ENCODE measurements at regions not wholly inside any gene's neighbourhood (a gene's known extent, or its start where the extent isn't known, plus 50 kb on each side); places are given as distances from the start of the nearest gene placed in this dataset.

DNA sequence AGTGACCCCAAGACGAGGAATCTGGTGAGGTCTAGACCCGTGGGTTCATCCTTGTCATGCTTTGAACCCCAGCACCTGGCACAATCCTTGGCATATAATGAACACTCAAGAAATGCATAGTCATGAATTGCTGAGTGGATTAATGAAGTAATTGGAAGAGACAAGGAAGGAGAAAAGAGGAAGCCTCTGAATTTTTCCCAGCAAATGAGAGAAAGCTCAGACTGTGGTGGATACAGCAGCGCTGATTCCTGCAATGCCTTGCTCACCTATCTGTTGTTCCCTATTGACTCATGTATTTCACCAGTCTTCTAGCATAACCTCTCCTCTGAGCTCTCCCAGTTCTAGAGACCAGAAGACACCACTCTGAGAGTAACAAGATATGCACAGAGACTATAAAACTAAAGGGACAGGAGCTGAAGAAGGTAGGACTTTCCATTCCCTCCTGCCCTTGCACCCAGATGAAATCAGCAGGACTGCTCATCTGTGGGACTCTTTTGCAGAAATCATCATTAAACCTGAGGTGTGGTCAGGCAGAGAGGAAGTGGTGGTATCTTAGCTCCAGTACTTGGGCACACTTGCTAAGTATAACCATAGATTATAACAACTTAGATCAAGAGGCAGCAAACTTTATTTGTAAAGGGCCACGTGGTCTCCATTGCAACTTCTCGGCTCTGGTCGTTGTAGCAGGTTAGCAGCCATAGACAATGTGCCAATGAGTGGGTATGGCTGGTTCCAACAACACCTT, 102.8 kb downstream of the MAF start:
- DNase-seq = no peak

DNA sequence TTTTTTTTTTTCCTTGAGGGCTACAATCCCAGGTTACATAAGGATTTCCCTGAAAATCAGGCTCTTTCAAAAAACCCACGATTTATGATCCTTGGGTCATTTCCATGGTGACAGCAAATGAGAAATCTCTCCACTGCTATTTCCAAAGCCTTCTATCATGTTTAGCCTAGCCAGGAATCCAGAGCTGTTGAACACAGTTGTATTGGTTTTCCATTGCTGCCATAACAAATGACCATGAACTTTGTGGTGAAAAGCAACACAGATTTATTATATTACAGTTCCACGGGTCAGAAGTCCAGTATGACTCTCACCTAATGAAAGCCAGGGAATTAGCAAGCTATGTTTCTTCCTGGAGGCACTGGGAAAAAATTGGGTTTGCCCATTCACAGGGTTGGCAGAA, 106.6 kb downstream of the MAF start:
- DNase-seq = no peak

DNA sequence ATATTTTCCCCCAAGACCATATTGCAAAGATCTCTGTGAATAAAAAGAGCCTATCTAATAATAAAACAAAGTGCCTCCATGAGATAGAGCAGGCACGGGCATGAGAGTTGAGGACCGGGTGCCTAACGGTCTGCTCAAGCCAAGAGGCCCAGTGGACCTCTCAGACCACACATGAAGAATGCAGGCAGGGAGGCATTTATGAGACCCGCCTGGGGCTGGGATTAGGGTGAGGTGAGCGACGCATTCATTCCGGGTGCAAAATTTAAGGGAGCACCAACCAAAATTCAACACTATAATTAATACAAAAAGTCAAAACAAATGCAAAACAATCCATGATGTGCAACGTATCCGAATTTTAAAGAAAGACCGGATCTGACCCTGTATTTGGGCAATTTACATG, 108.5 kb downstream of the MAF start:
- no peak for DNase-seq

GRCh38 chr16:79485020-79485419, 115.5 kb downstream of the MAF start:
- no peak for DNase-seq

DNA sequence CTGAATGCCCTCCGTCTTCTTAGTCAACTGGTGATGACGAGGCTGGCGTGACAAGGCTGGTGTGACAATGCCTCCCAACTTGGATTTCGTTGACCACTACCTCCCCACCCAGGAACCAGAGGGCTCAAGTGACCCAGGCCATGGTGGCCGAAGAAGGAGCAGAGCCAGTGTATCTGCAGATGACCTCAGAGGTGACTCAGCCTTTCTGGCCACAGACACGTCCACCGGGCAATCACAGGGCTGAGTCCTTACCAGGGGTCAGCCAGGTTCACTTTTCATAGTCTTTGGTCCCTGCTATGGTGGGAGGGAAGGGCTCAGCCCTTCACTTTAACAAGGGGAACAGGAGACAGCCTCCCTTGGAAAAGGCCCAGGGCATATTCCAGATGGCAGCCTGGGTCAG, 116.3 kb downstream of the MAF start:
- DNase-seq = no peak

GRCh38 chr16:79483336-79483735, 117.2 kb downstream of the MAF start:
- DNase-seq = no peak

GRCh38 chr16:79482011-79482410, 118.5 kb downstream of the MAF start:
- no peak for DNase-seq

DNA sequence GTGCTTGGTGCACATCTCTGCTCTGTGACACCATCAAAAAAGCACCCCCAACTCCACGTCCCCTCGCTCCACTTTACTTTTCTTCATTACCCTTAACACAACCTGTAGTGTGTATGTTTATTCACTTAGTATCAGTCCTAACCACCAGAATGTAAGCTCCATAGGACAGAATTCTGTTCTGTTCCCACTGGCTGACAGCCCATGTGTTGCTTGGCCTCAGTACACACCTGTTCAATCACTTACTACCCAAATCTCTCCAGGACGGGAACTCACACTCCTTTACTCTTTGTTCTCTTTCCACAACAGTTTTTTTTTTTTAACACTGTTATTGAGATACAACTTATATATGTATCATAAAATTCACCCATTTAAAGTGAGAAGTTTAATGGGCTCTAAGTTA, 119.6 kb downstream of the MAF start:
- DNase-seq = no peak

- no peak for DNase-seq
Measured at GRCh38 chr16:79480056-79480455, 120.5 kb downstream of the MAF start.

DNA sequence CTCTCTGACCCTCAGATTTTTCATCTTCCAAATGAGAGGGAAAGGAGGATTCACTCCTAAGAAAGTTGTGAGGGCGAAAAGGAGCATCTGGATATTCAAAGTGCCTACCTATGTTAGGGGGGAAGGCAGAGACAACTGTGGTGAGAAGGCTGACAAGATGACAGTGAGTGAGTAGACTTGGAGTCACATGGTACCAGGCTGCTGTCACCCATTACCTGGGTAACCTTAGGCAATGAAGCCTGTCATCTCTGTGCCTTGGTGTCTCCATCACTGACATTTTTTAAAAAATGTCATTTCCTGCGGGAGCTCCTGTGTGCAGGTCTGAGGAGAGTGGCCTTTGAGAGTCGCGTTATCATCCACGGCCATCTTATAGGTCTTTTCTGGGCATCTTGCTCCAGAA, 124.0 kb downstream of the MAF start:
- DNase-seq = no peak

DNA sequence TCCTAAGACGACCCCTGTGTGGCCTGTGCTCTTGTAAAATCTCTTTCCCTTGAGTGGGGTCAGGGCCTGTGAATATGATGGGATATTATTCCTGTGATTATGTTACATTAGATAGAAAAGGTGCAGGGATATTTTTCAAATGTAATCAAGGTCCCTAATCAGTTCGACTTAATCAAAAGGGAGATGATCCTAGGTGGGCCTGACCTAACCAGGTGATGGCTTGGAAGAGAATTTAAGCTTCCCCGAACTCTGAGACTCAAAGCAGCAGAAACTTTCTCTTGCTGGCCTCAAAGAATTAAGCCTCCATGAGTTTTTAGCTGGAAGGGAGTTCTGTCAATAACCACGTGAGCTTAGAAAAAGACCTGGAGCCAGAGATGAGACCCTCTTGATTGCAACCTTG, 124.7 kb downstream of the MAF start:
- DNase-seq = no peak

GRCh38 chr16:79473456-79473855, 127.1 kb downstream of the MAF start:
- no peak for DNase-seq

DNA sequence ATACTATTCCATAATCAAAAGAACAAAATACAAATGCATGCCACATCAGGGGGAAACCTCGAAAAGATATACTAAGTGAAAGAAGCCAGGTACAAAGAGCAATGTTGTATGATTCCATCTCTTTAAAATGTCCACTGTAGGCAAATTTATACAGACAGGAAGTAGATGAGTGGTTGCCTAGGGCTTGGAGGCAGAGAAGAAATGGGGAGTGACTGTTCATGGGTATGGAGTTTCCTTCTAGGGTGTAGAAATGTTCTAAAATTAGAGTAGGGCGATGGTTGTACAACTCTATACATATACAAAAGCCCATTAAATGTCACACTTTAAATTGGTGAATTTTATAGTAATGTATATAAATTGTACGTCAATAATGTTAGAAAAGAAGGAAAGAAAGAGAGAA, 128.1 kb downstream of the MAF start:
- no peak for DNase-seq

- no peak for DNase-seq
Measured at GRCh38 chr16:79469999-79470398, 130.5 kb downstream of the MAF start.

DNA sequence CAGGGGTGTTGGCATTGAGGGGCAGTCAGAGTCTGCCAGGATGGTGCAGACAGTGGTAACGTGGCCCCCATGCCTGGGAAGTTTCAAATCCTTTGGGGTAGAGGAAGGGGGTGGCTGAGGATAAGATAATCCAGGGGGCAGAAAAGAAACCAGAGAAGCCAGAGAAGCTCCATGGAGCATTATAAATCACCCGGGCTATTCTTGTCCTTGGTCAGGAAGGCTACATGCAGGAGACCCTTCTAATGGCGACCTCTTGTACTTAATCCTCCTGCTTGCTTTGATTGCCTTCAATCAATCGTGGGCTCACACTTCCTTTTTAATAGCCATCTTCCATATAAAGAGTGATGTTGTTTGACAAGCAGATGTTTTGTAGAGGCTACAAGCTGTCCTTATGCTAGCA, 131.9 kb downstream of the MAF start:
- DNase-seq = no peak

- DNase-seq = no peak
Measured at GRCh38 chr16:79468121-79468552, 132.4 kb downstream of the MAF start.

DNA sequence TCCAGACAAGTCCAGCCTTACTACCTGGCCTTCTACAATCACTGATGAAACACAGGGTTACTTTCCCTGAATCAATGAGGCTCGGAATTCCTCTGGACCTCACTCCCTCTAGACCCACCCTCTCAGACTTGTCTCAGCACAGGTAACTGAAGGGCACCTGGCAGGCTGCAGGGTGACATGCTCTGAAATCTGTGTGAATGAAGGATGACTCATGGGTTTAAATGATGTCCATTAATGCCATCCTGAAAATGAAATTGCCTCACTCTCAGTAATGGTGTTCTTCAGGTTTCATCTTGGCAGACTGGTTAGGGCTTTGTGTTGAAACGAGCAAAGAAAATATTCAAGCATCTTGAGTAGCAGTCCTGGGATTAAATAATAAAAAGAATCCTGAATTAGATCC, 134.4 kb downstream of the MAF start:
- DNase-seq = no peak

- no peak for DNase-seq
Measured at GRCh38 chr16:79463841-79464240, 136.7 kb downstream of the MAF start.

GRCh38 chr16:79456036-79456435, 144.5 kb downstream of the MAF start:
- DNase-seq = no peak

DNA sequence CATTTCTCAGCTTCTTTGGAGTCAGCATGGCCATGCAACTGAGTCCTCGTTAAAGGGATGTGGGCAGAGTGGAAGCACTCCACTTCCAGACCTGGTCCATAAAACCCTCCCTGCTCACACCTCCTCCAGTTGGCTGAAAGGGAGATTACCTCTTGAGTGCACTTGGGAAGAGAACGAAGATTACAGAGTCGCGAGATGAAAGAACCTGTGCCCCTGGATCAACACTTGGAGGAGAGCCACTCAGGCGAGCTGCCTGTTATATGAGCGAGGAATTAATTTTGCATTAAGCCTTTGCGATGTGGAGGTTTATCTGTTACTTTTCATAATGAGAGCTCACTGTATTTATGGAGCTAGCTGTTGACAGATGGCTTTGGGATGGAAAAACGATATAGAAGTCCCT, 147.9 kb downstream of the MAF start:
- no peak for DNase-seq

GRCh38 chr16:79451196-79451816, 149.2 kb downstream of the MAF start:
- DNase-seq = peak; percentile 65

DNA sequence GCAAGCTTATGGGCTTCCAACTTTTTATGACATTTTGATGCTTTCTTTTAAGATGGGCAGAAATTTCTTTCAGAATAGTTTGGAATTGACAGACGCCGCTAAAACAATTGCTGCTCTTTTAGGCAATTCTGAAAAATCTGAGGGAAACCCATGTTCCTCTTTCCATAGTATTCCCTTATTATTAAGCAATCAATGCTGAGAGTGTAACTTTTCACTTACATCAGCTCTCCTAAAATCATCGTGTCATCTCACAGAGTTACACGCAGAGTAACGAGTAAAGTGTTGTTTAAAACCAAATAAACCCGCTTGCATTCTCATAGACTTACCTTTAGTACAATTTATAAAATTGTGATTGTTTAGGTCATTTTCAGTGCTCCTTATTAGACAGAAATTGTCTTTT, 150.6 kb downstream of the MAF start:
- no peak for DNase-seq

DNA sequence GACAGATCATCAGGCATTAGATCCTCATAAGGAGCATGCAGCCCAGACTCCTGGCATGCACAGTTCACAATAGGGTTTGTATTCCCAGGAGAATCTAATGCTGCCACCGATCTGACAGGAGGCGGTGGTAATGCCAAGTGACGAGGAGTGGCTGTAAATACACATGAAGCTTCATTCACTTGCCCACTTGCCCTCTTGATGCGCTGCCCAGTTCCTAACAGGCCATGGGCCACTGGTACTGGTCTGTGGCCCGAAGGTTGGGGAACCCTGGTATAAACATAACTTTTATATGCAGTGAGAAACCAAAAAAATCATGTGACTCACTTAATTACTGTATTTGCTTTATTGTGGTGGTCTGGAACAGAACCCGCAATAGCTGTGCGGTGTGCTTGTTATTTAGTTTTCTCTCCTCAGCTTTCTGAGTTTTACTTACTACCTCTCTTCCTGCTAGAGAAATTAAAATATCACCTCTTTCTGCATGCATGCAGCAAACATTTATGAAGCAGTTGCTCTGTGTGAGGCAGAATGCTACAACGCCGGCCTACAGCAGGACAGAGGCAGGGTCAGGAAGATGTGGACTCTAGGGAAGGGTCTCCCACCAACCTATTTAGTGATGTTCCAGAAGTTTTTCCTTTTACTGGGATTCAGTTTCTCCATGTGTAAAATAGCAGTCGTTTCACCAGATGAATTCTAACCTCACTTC, 151.3 kb downstream of the MAF start:
- DNase-seq = no peak

DNA sequence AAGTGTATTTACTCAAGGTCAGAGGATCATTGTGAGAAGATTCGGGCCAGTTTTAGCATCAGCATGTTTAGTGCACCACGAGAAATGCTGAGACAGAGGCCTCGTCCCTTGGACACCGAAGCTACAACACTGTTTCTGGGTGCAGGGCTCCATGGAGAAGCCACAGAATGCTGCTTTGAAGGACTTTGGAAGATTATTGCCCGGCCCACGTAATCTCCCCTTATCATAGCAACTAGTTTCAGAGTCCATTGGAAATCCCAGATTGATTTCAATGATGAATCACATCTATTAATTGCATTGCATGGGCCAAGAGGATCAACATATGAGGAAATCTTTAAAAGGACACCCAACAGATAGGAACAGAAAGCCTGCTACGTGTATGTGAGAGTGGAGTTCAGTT, 156.0 kb downstream of the MAF start:
- no peak for DNase-seq

Measured in activated CD4-positive, alpha-beta T cell treated with anti-CD3 and anti-CD28 coated beads, Interleukin-2, amount 50 U/mL, for 16 hours (primary cell).